Activated CD8-positive, alpha-beta T cell treated with anti-CD3 and anti-CD28 coated beads for 36 hours (primary cell): ENCODE measurements at regions not wholly inside any gene's neighbourhood (a gene's known extent, or its start where the extent isn't known, plus 50 kb on each side); places are given as distances from the start of the nearest gene placed in this dataset.

Source experiments
- ATAC-seq: fragments of 200-7000 bp; cut with Tn5 transposase; one replicate; pipeline ENCODE4 v1.10.0; 2021; ENCODE audit warnings: mild to moderate bottlenecking, moderate library complexity
- CTCF ChIA-PET: fragments of 350-600 bp; sonication (Branson Sonifier 250); formaldehyde crosslinking; loops from one replicate; lab custom pipeline; 2021; ENCODE audit warnings: antibody characterized with exemption; lab: Charles Lee
- POLR2A ChIA-PET: fragments of 350-600 bp; sonication (Branson Sonifier 250); formaldehyde crosslinking; loops from one replicate; lab custom pipeline; 2021; ENCODE audit warnings: antibody characterized with exemption; lab: Charles Lee
- DNase-seq: peaks from one replicate; pipeline ENCODE4 v3.0.0-alpha.2; 2020
- H3K27ac Mint-ChIP-seq: one replicate; pipeline ENCODE4 v1.8.0; 2021; ENCODE audit warnings: mild to moderate bottlenecking, mixed read lengths
- H3K27me3 Mint-ChIP-seq: one replicate; pipeline ENCODE4 v1.8.0; 2021; ENCODE audit warnings: mixed read lengths
- H3K36me3 Mint-ChIP-seq: one replicate; pipeline ENCODE4 v1.8.0; 2021; ENCODE audit warnings: low read depth, mixed read lengths
- H3K4me1 Mint-ChIP-seq: one replicate; pipeline ENCODE4 v1.8.0; 2021; ENCODE audit warnings: low read depth, mixed read lengths
- H3K4me3 Mint-ChIP-seq: one replicate; pipeline ENCODE4 v1.8.0; 2021; ENCODE audit warnings: mild to moderate bottlenecking, moderate library complexity, mixed read lengths
- H3K9me3 Mint-ChIP-seq: one replicate; pipeline ENCODE4 v1.8.0; 2021; ENCODE audit warnings: mixed read lengths
- intact Hi-C: fragments of 100-400 bp; cut with micrococcal nuclease; formaldehyde crosslinking; loops from one replicate; pipeline ENCODE4 v1.10.0; 2022
- TF ChIP-seq, protein P1 (sequence below): fragments of 200-600 bp; IDR thresholded peaks from one replicate; pipeline ENCODE4 v1.8.0; 2022; ENCODE audit warnings: antibody characterized with exemption, mild to moderate bottlenecking

DNA sequence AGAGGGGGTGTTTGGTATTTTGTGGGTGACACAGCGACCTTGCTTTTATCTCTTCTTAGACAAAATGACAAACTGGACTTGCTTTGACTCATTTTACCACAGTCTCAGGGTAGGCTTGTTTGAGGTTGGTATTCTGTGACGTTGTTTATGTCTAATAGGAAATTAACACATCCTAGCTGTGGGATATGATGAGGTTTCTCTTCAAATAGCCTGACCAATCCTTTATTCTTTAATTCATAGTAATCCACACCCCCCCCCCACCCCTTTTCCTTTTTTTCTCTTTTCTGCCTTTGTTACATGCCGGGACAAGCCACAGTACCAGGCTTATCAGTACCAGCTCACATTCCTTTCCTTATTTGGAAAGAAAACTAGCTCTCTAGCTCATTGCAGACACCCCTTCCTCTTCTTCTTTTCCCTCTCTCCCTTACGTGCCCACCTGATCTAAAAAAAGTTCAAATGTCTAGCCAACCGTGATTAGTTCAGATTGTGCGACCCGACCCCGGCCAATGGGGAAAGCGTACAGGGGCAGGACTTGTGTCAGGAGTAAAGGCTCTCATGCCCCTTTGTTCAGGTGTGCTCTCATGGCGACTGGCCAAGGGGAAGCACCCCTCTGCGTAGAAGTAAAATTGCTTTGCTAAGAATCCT, 52.2 kb upstream of the PTPRM start:
- H3K27ac Mint-ChIP-seq: no peak overlapping the region
- ATAC-seq: no peak
- H3K36me3 Mint-ChIP-seq: no peaks in the 10 kb centered on the region
- DNase-seq: peak; percentile 2
- H3K27me3 Mint-ChIP-seq: no peaks in the 10 kb centered on the region
- no peaks in the 10 kb centered on the region for H3K9me3 Mint-ChIP-seq
- ChIA-PET POLR2A (no interaction called here), CTCF (no interaction called here)
- no peaks in the 10 kb centered on the region for H3K4me1 Mint-ChIP-seq
- intact Hi-C loops: no loop called here
- TF ChIP-seq, protein P1, sequence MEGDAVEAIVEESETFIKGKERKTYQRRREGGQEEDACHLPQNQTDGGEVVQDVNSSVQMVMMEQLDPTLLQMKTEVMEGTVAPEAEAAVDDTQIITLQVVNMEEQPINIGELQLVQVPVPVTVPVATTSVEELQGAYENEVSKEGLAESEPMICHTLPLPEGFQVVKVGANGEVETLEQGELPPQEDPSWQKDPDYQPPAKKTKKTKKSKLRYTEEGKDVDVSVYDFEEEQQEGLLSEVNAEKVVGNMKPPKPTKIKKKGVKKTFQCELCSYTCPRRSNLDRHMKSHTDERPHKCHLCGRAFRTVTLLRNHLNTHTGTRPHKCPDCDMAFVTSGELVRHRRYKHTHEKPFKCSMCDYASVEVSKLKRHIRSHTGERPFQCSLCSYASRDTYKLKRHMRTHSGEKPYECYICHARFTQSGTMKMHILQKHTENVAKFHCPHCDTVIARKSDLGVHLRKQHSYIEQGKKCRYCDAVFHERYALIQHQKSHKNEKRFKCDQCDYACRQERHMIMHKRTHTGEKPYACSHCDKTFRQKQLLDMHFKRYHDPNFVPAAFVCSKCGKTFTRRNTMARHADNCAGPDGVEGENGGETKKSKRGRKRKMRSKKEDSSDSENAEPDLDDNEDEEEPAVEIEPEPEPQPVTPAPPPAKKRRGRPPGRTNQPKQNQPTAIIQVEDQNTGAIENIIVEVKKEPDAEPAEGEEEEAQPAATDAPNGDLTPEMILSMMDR: no peak
- H3K4me3 Mint-ChIP-seq: no peak overlapping the region

DNA sequence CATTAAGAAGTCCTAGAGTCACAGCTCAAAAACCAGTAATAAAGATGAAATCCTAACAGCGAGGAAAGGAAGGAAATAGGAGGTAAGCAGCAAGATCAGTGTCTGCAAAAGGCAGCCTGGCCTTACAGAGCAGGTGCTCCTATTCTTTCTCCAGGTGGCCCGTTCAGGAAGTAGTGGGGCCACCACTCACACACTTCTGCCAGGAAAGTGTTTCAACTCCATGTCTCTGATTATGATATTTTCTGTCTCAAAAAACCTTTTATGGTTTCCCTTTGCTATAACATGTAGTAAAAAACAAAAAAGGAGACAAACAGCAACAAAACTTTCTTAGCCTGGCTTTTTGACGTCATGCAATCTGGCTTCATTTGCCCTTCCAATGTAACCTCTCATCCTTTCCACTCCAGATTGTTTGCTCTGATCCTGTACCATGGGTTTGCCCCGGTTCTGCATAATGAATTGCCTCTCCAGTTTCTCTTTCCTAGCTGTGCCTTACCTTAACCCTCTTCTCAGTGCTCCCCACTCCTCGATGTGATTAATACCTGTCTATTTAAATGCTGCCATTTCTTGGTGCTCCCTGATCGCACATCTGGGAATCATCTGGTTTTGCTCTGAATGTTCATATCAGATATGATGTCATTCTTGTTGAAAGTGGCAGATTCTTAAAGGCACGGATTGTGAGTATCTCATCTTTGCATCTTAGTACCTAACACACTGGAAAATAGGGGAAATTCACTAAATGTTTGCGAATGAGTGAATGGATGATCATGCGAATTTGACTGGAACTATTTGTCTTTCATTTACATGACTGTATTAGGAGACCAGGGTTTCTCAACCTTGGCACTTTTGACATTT, 50.6 kb upstream of the PTPRM start:
- H3K9me3 Mint-ChIP-seq: no peaks in the 10 kb centered on the region
- no peaks in the 10 kb centered on the region for H3K4me1 Mint-ChIP-seq
- TF ChIP-seq, protein P1: no peak
- H3K4me3 Mint-ChIP-seq: no peak overlapping the region
- DNase-seq (no peak), ATAC-seq (no peak)
- intact Hi-C loops: no loop called here
- H3K27me3 Mint-ChIP-seq: no peaks in the 10 kb centered on the region
- ChIA-PET CTCF (no interaction called here), POLR2A (no interaction called here)
- no peaks in the 10 kb centered on the region for H3K36me3 Mint-ChIP-seq
- H3K27ac Mint-ChIP-seq: no peak overlapping the region
